ENCODE measurements at regions not wholly inside any gene's neighbourhood (a gene's known extent, or its start where the extent isn't known, plus 50 kb on each side); places are given as distances from the start of the nearest gene placed in this dataset.

DNA sequence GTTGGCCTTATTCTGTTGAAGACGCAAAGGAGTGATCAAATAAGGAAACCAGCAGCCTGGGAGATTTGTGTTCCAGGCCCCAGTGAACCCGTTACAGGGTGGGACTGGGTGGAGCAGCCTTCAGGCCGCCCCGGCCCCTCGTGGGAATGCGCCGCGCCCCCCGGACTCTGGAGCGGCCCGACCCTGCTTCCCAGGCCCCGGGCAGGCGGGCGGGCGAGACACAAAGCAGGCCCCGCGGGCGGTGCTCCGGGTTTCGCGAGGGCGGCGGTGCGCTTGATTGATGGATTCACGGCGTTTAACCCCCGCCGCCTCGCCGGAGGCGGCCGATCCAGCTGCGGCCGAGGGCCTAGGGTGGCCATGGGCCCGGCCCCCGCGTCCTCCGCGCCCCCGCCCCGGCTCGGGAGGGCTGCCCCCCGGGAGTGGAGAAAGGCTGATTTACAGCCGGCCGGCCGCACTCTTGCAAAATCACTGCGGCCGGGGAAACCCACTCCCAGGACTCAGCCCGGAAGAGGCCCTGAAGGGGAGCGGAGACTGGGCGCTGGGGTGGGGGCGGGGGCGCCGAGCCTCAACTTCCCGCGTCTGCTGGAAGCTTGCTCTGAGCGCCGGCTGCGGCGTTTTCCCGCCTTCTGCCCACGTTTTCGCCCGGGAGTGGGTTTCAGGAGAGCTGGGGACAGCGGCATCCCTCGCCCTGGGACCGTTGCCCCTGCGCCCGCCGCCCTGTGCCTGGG is 299.6 kb upstream of the NFE2L3 start:
- no peak for DNase-seq

- no peak for DNase-seq
Measured at GRCh38 chr7:25852939-25853271, 299.1 kb upstream of the NFE2L3 start.

DNA sequence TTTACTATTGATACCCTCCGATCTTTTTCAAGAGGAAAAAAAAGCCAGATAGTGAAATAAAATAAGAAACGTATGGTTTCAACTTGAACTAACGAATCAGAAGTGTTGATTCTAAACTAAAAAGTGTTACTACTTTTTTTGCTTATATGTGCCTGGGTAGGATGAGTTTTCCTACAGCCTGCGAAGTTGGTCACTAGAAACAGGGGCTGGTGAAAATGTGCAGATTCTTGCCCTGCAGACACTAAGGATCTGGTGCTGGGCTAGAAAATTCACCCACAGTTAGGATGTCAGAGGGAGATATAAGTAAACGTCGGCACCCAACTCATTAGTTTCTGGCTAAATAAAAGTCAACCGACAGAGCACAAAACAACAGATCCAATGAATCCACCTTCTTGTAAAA is 298.7 kb upstream of the NFE2L3 start:
- no peak for DNase-seq

DNA sequence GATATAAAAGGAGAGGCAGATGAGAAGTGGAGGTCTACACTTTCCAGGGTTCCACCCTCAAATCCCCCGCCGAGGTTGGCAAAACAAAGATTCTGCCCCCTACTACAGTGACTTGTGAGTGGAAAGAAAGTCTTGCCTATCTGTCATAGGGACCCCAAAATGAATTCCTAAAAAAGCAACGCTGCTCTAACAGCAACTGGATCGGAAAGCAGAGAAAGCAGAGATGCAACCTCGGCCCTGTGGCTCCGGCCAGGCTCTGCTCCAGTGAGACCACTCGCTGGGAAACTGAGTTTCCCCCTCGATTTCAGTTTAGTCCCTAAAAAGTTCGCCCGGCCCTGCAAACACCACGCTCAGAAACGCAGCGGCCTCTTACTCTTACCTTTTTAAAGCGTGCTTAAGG is 297.9 kb upstream of the NFE2L3 start:
- DNase-seq, result no peak

DNA sequence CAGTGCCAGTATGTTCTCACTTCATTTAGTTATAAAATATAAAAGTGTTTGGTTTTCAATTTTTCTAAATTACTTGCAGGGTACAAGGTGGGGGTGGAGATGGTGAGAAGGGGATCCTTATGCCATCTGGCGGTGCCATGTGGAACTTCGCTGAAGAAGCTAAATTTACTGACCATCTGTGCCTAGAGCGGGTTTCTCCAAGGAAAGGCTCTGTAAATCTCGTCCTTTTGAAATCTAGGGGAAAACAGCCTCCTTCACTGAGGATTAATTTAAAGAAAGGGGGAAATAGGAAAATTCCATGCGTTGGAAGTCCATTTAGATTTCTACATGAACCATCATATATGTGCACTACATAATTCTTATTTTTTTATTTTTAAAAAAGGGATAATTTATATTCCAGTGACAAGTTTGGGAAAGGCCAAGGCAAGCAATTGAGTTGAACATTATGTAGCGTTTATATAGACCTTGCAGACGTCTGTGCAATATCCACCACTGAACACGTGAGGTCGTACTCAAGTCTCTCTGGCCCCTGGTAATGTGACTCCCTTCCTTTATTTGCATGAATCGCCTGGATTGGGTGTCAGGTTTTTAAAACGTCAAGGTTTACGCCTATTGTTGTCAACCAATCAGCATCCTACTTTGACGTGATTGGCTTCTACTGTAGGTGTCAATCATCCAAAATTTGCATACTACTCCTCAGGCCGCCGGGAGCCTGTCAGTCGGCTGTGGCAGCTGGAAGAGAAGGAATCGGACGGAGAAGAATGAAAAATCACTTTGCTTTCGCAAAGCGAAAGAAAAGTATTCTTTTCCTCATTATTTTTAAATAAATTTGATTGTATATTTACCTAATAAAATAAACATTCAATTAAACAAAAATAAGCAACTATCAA is 297.1 kb upstream of the NFE2L3 start:
- peak; percentile 81 for DNase-seq

DNA sequence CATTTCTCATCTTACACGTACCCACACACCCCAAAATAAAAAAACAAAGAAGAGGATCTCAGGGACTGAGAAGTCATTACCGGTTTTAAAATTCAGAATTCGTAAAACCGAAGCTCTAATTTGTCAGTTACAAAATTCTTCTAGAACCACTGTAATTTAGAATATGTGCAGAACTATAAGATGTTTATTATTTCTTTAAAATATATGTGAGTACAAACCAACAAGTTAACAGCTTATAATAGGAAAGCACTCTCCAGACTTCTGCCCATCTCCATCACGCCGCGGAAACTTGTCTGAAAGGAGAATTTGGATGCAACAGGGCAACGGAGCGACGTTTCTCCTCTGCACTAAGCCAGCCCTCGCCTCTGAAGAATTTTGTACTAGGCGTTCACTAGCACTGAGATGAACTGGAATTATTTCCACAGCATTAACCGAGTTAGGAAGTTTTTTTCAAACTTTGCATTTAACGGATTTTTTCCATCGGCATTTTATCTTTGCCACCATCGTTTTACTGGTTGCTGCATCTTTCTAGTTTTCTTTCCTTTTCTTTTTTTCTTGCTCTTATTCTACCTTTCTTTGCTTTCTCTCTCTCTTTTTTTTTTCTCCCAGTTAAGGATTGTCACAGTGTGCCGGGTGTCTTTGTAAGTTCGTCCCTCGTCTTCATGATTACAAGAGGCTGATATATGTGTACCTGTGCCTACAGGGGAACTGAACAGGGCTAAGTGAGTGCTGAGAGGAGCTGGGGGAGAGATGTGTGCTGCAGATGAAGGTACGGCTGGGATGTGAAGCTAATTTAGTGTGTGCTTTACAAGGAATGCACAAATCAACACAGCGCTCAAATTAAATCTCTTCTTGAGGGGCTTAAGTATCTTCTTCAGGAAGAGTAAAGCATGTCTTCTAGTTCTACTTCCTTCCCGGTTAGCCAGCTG is 295.9 kb upstream of the NFE2L3 start:
- DNase-seq, result no peak

DNA sequence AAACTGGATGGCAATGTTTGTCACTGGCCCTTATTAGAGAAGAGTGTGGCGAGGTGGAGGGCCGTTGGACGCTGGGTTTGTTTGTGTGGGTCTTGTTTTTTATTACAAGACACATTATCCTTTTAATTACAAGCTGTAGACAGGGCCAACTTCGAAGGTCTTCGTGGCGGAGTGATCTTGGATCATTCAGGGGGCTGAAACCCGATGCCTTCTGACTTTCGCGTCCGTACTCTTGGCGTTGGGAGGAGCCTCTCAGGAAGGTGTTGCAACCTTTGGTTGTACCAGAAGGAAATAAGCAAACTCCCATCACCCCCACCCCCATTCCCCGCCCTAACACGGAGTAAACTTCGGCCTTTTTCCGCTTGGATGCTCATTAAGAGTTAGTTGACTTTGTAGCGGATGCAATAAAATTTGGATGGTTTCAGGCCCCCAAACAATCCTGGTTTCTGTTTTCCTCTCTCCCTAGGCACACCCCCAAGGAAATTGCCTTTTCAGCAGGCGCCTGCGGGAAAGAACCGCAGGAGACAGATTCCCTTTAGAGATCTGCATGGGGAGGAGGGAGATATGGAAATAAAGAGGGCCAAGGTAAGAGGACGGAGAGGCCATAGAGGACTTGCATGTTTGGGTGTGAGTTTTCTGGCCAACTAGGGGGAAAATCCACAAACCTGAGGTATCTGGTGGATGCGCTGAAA is 294.5 kb upstream of the NFE2L3 start:
- no peak for DNase-seq

DNA sequence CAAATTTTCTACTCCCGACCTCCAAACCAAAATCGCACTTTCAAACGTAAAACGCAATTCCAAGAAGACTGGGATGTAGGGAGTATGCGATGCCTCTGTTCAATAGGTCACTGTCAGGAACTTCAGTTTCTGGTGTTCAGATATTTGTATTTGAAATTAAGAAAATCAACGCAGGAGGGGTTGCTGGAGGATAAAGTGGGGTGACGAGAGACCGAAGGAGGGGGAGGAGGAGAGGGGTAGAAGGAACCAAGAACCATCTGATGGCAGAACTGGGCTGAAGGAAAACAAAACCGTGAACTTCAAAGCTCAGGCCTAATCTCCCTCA is 293.8 kb upstream of the NFE2L3 start:
- DNase-seq, result no peak

DNA sequence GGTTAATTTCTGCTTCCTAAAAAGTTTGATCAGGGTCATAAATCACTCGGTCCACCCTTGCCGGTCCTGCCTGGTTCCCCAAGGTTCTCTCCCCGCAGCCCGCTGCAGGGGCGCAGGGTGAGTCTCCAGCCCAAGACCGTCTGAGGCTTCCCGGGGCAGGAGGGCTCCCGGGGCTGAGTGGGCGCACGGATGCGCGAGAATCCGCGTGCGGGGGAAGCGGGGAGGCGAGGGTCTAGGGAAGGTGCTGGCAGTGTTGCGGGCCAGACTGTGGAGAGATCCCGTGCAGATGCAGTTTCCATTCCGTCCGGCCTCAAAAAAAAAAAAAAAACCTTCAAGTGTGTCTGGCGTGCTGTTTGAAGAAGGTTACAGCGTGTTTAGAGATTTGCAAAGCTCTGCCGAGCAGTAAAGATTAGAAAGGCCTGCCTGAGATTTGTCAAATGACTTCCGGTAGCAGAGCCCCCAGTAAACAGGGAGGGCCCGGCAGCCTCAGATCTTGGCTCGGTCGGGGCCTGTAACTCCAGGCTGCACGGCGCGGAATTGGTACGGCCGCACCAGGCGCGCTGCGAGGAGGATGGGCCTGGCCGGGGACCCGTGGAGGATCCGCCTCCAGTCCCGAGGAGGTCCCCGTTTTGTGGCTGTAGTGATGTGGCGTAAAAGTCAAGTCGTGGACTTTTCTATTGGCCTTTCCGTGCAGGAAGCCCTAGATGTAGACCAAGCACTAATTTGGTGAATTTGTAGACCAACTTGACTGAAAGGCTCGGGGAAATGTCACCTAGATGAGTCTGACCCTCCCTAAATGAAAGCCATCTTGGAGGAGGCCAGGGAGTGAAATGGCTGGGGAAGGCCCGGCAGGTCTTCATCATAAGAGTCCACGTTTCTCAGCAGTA is 293.2 kb upstream of the NFE2L3 start:
- DNase-seq, result no peak

GRCh38 chr7:25859412-25860274 is 292.4 kb upstream of the NFE2L3 start:
- no peak for DNase-seq

GRCh38 chr7:25860275-25861163 is 291.5 kb upstream of the NFE2L3 start:
- DNase-seq, result no peak

DNA sequence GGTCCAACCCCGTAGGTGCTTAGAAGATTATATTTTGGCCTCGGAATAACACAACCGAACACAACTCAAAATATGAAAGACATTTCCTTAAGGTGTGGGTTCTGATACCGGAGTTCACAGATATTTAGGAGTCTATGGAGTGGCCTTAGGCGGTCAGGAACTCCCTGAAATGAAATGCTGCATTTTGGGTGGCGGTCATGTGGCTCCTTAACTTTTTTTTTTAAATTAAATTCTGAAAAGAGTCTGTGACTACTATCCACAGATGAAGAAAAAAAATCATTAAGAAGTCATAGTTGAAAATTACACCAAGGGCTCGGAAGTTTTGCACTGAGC is 290.9 kb upstream of the NFE2L3 start:
- DNase-seq, result no peak

DNA sequence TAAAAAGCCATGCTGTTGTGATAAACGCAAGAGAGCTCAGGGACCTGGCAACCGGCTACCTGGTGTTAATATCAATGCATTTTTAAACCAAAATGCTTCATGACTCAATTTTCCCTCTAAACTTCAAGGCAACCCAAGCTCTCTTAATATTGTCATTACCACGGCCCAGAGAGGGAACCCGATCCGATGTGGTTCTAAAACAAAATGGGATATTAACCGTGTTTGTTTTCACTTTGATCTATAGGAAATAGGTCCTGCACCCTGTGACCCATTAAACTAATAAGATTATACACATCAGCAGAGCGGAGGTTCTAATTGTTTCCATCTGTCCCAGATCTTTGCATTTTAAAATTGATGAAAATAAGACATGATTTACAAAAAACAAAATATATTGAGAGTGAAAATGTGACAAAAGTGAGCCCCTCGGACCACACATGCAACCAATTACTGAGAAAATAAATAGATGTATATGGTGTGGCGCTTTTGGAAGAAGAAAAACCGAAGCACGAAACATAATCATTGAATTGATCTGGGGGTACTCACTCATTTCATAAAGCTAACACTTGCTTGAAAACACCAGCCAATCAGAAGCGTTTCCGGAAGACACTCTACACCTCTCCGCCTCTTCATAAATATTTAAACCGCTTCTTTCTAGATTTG is 290.3 kb upstream of the NFE2L3 start:
- no peak for DNase-seq

DNA sequence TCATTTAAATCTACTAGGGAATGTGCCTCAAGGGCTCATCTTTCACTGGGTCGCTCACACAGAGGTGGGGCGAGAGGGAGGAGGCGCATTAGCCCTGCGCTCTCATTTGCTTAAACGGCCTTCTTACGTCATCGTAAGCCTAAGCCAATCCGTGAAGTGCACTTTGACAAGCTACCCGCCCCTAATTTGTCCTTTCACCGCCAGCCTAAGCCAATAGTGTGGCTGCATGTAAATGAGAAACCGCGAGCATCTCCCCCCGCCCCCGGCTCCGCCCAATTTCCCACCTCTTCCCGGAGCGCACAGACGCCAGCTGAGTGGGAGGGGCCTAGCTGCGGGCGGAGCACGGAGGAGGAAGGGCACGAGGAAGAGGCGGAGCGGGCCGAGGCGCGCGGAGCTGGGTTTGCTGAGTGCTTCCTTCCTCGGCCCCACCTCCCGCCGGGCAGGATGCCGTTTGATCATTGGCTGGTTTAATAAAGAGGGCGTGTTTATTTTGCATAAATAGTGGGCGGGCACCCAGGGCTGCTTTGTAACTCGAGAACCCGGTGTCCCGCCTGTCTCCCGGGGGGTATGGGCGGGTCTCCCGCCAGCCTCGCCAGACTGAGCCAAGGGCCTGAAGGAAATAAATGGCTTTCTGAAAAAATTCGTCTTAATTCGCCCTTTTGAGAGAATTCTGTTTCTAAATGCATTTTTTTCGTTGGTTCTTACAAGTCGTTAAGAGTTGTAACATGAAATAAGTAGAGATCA is 289.6 kb upstream of the NFE2L3 start:
- peak; percentile 99 for DNase-seq

GRCh38 chr7:25863005-25863728 is 288.8 kb upstream of the NFE2L3 start:
- DNase-seq, result no peak

DNA sequence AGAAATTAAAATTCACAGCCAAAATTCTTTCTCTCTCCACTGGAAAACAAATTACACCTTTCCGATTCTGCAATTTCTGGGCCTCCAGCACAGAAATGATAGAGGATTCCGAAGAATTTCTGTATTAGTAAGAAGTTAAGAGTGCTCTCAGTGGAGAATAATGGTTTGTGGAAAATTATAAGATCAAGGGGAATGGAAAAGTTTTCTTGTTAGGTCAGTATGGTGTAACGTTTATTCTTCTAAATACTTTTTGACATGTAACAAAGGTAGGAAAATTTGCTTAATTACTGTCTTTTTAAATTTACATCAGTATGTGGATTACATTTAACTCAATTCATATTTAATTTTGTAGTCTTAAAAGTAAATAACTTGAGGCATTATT is 288.3 kb upstream of the NFE2L3 start:
- DNase-seq, result no peak

DNA sequence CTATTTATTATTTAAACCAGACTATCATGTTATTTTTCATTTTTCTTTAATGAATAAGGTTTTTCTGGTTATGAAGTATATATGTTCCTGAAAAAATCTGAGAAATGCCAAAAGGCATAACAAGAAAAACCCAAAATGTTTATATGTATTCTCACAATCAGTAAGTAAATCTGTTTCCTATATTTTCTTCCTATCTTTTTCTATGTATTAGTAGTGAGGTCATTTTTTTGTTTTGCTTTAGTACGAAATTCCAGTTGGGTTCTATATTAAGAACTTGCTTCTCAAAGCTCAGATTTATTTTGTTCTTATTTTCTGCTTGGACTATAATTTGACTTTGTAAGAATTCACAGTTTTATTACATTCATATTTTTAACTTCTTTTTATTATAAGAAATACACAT is 287.5 kb upstream of the NFE2L3 start:
- no peak for DNase-seq
